NCI-H446 treated with DMSO at 0.1 percent for 48 hours (cell line): ENCODE measurements at regions not wholly inside any gene's neighbourhood (a gene's known extent, or its start where the extent isn't known, plus 50 kb on each side); places are given as distances from the start of the nearest gene placed in this dataset.

Experiments used
- DNase-seq: peaks from one replicate; lab custom pipeline; 2025; lab: John Stamatoyannopoulos, UW

DNA sequence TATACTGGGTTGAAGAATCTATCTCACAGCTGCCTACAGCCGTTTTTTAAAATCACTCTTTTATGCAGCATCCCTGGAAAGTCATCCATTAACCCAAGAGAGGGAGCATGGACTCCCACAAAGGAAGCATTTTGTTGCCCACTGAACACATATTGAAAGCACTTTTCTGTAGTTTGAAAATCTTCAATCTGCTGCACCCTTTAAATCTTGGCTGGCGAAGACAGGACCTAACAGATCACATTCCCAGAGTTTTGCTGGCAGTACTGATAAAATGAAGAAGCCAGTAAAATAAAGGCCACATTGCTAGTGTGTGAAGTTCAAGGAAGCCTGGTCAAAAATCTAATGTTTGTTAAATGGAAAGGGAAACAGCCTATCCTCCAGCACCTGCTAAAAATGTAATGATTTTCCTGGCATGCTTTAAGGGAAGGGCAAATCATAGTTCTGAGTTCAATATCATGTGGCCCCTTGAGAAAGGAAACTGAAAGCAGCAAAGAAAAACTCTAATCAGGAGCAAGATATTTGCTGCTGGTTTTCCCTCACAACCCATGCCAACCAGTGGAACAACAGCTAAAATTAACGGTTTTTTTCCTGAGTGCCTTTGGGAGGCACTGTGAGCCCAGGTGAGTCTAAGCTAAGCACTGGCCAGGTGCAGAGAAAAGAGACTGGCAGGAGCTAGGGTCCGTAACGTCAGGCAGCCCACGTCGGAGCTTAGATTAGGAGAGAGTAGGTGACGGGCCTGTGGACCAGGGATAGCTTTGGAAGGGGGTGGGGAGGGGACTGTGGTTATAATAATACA lies 97.9 kb upstream of the PALS2 start:
- no peak for DNase-seq

DNA sequence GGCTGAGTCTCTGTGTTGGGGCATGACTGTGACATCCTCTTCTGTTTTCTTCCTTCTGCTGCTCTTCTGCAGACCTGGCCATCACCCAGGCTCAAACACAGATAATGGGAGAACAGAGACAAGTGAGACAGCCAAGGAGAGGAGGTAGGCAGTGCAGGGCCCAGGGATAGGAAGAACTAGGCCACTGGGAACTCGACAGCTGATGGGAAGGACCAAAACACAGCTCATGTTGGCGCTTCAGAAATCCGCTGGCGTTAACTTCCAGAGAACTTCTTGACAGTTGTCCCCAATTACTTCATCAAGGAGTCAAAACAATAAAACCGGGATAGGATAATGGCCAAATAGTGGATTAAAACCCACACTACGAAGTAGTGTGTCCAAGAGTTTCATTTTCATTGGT lies 97.0 kb upstream of the PALS2 start:
- DNase-seq, result no peak

DNA sequence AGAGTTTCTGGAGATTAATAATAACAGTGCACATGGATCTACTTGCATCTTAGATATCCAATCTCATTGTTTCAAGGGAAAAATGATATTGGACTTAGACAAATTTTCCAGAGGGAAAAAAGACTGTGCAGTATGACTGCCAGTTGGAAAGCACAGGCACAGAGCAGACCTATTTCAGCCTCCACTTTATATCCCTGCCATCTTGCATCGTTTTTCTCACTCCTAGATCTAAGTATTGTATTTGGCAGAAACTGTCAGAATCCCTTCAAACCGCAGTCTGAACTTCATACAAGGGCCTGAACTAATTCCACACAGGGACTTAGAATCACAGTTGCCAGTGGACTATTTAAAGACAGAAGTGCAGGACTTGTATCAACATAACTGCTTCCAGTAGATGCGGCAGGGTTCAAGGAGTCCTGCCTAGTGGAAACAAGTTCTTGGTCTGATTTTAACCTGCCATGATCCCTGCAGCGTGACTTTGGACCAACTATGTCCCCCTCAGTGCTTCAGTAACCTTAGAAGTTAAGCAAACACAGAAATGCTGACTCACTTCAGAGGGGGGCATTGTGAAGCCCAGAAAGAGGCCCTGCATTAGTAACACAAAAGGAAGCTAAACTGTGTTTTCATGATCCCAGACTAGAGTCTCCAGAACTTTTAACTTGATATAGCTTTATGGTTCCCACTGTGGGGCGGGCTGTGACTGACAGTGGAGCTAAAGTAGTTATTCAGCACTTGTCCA lies 95.7 kb upstream of the PALS2 start:
- DNase-seq, result no peak

GRCh38 chr7:24478137-24478655 lies 95.1 kb upstream of the PALS2 start:
- no peak for DNase-seq

DNA sequence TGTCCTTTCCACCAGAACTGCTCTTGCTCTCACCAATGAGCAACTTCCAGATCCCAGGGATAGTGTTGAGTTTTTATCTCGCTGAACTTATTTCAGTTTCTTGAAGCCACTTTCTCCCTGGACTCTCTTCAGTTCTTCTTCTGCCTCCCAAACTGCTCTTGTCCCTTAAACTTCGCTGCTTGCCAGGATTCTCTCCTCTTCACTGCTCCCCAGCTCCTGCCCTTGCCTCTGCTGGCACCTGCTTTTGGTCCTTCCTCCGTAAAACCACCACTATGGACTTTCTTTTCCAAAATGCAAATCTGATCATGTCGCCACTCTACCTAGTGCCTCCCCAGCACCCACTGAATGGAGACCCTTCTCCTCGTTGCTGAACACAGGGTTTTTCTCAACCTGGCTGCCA lies 92.8 kb upstream of the PALS2 start:
- DNase-seq, result no peak

DNA sequence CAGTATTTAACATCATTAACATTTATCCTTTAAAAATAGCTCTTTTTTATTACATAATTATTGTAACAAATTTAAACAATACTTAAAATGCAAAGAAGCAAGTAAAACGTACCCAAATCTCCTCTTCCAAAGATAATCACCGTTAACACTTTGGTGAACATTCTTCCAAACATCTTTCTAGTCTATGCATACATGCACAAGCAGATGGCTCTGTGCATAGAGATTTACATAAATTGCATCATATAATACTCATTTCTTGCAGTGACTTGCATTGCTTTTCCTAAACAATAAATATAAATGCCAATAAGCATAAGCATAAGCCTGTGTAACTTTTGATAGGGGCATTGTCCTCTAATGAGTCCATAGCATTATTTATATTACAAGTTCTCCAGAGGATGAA lies 89.4 kb upstream of the PALS2 start:
- DNase-seq, result no peak

GRCh38 chr7:24492576-24492975 lies 80.7 kb upstream of the PALS2 start:
- DNase-seq, result no peak

DNA sequence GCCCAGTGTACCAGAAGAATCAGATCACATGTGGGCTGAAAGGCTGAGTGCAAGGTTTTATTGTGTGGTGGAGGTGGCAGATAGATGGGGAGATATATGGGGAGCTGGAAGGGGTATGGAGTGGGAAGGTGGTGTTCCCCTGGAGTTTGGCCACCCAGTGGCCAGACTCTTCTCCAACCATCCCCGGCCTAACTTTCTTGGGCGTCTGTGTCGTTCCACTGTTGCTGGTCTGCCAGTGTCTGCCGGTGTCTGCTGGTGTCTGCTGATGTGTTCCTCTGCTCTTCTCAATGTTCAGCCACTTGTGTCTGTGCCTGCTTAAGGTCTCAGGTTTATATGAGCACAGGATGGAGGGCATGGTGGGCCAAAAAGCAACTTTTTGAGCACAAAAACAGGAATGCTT lies 78.4 kb upstream of the PALS2 start:
- no peak for DNase-seq

GRCh38 chr7:24496036-24496435 lies 77.2 kb upstream of the PALS2 start:
- DNase-seq, result no peak

DNA sequence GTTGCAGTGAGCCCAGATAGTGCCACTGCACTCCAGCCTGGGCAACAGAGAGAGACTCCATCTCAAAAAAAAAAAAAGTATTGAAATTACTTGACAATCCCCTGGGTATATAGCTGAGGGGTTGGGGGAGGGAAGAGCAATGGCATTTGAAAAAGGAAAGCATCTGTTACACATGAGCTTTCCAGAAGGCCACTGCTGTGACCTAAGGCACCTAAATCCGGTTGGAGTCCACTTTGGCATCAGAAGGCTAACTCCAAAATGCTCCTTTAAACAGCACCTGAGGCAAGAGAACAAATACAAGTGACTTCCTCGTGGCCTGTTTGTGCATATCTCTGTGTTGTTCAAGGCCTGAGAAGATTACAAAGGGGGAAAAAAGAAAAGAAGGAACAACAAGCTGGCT lies 74.8 kb upstream of the PALS2 start:
- no peak for DNase-seq

GRCh38 chr7:24499871-24500270 lies 73.4 kb upstream of the PALS2 start:
- DNase-seq, result no peak

GRCh38 chr7:24500599-24500998 lies 72.7 kb upstream of the PALS2 start:
- DNase-seq, result no peak

GRCh38 chr7:24501009-24501408 lies 72.2 kb upstream of the PALS2 start:
- no peak for DNase-seq

DNA sequence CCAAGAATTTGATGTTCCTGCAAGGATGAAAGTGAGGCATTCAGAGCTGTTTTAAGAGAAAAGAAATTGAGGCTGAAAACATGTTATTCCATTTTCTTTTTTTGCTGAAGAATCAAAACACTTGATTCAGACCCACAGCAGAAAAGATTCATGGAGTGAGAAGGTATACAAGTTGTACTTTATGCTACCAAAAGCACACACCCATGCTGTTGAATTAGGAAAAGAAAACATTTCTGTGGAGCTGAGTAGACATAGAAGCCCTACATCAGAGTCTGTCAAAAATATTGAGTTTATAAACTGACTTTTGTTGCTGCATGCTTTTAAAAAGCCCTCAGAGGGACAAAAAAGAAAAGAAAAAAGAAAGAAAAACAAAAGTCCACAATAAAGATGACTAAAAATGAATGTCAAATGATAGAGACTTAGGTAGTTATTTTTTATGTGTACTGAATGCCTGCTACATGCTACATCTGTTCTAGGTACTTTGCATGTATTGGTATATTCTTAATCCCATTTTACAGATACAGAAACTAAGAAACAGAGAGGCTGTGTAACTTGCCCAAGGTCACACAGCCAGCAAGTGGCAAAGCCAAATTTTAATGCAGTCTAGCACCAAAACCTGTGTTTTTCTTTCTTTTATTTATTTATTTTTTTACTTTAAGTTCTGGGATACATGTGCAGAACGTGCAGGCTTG lies 71.7 kb upstream of the PALS2 start:
- no peak for DNase-seq

DNA sequence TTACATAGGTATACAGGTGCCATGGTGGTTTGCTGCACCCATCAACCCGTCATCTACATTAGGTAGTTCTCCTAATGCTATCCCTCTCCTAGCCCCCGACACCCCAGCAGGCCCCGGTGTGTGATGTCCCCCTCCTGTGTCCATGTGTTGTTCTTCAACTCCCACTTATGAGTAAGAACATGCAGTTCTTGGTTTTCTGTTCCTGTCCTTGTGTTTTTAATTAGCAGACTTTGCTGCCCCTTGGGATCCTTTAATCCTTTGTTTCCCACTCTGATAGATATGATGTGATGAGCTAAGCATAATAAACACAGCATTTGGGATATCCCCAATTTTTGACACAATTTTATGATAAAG lies 71.1 kb upstream of the PALS2 start:
- DNase-seq, result no peak

DNA sequence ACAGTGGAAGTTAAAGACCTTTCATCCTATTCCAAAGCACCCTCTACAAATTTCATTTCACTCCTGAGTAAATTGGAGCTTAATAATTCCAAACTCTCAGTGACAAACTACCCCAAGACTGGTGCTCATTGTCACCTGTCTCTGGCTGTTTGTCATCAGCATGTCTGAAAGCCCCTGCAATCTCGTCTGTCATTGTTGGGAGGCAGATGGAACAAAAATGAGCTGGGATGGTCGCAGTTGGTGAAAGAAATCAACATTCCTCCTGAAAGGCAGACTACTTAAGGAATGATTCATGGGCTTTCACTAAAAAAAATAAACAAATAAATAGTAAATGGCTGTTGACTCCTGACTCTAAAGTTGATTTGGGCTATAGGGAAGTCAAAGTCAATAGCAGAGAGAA lies 69.7 kb upstream of the PALS2 start:
- DNase-seq, result no peak

DNA sequence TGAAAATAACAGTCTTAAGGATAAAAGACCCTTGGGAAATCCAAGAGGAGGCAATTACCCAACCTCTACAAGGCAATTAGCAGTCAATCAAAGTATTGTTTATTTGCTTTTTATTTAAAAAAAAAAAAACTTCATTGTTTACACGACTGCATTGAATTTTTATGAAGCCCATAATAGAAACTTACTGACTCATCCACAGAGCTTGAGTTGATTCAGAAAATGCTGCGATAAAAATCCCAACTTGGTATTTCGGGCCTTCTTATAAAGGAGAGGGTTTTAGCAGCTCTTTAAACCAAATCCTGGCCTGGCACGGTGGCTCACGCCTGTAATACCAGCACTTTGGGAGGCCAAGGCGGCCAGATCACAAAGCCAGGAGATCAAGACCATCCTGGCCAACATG lies 69.2 kb upstream of the PALS2 start:
- DNase-seq, result no peak

DNA sequence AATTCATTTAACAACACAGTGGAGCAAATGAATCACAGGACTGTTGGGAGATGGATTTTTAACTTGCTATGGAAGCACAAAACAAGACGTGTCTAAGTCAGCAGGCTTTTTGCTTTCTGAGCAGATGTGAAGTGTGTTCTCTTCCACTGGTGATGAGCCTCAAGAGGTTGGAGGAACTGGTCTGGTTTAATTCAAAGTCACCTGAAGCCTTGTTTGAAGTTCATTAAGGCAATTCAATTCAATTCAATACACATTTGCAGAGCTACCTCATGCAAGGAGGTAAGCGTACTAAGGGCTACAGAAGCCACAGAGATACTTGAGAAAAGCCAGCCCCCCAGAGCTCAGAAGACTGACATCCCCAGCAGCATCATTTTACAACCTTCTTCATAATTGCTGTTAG lies 68.4 kb upstream of the PALS2 start:
- DNase-seq, result no peak

DNA sequence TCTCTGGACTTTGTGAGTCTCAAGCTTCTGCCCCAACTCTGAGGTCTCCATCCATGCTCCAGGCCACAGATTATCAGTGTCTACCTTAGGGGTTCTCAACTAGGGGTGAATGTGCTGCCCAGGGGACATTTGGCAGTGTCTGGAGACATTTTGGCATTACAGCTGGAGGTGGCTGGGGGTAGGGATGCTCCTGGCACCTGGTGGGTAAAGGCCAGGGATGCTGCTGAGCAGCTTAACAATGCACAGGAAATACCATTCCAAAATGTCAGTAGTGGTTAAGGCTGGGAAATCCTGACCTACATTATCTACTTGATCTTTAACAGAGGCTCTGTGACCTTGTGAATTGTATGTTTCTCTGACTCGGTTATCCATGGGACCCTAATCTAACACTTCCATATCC lies 67.3 kb upstream of the PALS2 start:
- no peak for DNase-seq

DNA sequence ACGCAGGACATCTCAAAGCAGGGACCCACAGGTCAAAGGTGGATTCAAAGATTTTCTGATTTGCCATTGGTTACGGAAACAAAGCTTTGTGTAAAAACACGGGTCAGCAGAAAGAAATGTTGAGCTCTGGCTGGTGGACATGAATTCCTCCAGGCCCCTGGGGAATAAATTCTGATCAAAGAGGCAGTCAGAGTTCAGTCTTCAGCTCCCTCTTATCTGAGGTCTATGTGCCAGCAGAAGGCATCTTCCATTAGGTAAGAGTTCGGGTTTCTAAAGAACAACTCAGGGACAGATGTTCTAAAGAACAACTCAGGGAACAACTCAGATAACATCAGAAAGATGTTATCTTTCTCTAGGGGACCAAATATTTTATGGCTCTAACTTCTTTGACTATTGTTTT lies 64.9 kb upstream of the PALS2 start:
- DNase-seq, result no peak

DNA sequence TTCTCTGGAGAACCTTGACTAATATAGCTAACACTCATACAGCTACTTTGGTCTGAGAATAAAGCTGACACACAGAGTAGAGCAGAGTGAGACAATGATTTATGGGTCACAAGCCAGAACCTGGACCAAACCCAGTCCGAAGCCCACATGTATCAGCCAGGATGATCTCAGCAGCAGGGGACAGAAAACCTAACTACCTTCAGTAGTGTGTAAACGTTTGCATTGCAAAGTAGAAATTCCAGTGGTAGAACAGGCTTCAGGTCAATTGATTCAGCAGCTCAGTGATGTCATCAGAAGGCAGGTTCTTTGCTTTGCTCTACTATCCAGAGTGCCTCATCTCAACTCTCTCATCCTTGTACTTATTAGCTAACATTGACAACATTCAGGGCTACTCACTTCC lies 62.5 kb upstream of the PALS2 start:
- no peak for DNase-seq

- no peak for DNase-seq
These were observed 56.1 kb upstream of the PALS2 start for GRCh38 chr7:24517166-24517565.
